SK-N-SH treated with all-trans-retinoic acid at 6 μM for 48 hours (cell line): ENCODE measurements at regions not wholly inside any gene's neighbourhood (a gene's known extent, or its start where the extent isn't known, plus 50 kb on each side); places are given as distances from the start of the nearest gene placed in this dataset.
"Not testable (repeated sequence)": the region's sequence is repeated elsewhere in the genome, so short reads cannot be mapped to it uniquely, and the experiment has no call there.

Experiments used
- OSR1 ChIP-seq: fragments of 250-450 bp; sonication (Bioruptor Pico); IDR thresholded peaks from 2 replicates; pipeline ENCODE4 v1.8.0; 2022; ENCODE audit warnings: moderate library complexity, mild to moderate bottlenecking, inconsistent platforms
- SNAI2 ChIP-seq: fragments of 250-450 bp; sonication (Bioruptor Pico); IDR thresholded peaks from 2 replicates; pipeline ENCODE4 v1.5.0; 2020; ENCODE audit warnings: mild to moderate bottlenecking, moderate library complexity
- ZFP30 ChIP-seq: fragments of 450-650 bp; formaldehyde crosslinking; IDR thresholded peaks from 2 replicates; pipeline ENCODE4 v1.5.0; 2022; ENCODE audit warnings: mild to moderate bottlenecking, moderate library complexity

DNA sequence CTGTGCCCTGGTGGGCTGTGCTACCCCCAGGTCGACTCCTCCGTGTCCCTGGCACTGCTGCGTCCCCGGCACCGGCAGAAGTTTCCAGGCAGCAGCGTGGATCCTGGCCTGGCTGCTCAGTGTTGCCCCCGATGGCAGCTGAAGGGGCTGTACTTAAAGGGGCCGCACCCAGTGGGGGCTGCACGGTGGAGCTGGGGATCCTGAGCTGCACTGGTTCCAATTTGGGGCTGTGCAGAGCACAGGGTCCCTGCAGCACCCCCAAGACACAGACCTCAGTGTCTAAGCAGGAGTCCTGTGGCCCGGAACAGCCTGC lies 253.8 kb downstream of the ANKRD30B start:
- TF ChIP-seq SNAI2; ZFP30 (CRISPR knock-in tag); OSR1 (CRISPR knock-in tag): not testable (repeated sequence)
